NB4 (cell line): ENCODE measurements at regions not wholly inside any gene's neighbourhood (a gene's known extent, or its start where the extent isn't known, plus 50 kb on each side); places are given as distances from the start of the nearest gene placed in this dataset.

Source experiments
- DNase-seq: peaks from one replicate; pipeline ENCODE4 v3.0.0; 2010; ENCODE audit warnings: low read depth
- H3K4me3 ChIP-seq: one replicate; pipeline ENCODE4 v1.5.1; 2011; ENCODE audit warnings: mild to moderate bottlenecking, low read depth, low read length, moderate library complexity
- MYC ChIP-seq: IDR thresholded peaks from 2 replicates; pipeline ENCODE4 v1.6.1; 2011; ENCODE audit warnings: low read depth, low read length
- POLR2A ChIP-seq: IDR thresholded peaks from 2 replicates; pipeline ENCODE4 v1.6.1; 2011; ENCODE audit warnings: mild to moderate bottlenecking; ENCODE audit not compliant: insufficient read length; ENCODE audit errors: extremely low read depth
- TF ChIP-seq, protein P1 (sequence below): IDR thresholded peaks from one replicate; pipeline ENCODE4 v1.5.1; 2012; ENCODE audit warnings: low read depth, low read length
- TF ChIP-seq, protein P2 (sequence below): IDR thresholded peaks from 2 replicates; pipeline ENCODE4 v1.6.1; 2011; ENCODE audit warnings: low read depth, low read length

DNA sequence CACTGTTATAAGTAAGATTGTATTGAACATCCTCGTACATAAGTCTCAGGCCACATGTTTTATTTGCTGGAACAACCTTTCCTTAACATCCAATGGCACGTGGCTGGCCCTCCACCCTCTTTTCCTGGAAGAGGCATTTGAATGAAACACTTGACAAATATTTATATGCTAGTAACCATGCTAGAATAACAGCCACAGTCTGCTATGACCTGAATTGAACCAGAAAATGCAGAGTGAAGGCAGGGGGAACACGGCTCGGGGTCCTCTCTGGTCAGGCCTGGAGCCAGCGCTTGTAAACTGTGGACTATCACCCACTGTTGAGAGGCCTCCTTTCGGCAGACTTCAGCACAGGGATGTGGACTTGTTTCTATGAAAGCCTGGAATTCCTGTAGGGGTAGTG lies 198.2 kb upstream of the COPS8 start:
- DNase-seq, result no peak
- TF ChIP-seq, protein P1, sequence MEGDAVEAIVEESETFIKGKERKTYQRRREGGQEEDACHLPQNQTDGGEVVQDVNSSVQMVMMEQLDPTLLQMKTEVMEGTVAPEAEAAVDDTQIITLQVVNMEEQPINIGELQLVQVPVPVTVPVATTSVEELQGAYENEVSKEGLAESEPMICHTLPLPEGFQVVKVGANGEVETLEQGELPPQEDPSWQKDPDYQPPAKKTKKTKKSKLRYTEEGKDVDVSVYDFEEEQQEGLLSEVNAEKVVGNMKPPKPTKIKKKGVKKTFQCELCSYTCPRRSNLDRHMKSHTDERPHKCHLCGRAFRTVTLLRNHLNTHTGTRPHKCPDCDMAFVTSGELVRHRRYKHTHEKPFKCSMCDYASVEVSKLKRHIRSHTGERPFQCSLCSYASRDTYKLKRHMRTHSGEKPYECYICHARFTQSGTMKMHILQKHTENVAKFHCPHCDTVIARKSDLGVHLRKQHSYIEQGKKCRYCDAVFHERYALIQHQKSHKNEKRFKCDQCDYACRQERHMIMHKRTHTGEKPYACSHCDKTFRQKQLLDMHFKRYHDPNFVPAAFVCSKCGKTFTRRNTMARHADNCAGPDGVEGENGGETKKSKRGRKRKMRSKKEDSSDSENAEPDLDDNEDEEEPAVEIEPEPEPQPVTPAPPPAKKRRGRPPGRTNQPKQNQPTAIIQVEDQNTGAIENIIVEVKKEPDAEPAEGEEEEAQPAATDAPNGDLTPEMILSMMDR, result no peak
- TF ChIP-seq MYC, result no peak
- TF ChIP-seq, protein P2, sequence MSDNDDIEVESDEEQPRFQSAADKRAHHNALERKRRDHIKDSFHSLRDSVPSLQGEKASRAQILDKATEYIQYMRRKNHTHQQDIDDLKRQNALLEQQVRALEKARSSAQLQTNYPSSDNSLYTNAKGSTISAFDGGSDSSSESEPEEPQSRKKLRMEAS, result no peak
- no peak for TF ChIP-seq POLR2A
- H3K4me3 ChIP-seq, result no peak overlapping the region

- TF ChIP-seq POLR2A (no peak), MYC (no peak)
- TF ChIP-seq, protein P1, result no peak
- TF ChIP-seq, protein P2, result no peak
- no peak overlapping the region for H3K4me3 ChIP-seq
- DNase-seq, result no peak
Measured at GRCh38 chr2:236887953-236888793, 197.5 kb upstream of the COPS8 start.

DNA sequence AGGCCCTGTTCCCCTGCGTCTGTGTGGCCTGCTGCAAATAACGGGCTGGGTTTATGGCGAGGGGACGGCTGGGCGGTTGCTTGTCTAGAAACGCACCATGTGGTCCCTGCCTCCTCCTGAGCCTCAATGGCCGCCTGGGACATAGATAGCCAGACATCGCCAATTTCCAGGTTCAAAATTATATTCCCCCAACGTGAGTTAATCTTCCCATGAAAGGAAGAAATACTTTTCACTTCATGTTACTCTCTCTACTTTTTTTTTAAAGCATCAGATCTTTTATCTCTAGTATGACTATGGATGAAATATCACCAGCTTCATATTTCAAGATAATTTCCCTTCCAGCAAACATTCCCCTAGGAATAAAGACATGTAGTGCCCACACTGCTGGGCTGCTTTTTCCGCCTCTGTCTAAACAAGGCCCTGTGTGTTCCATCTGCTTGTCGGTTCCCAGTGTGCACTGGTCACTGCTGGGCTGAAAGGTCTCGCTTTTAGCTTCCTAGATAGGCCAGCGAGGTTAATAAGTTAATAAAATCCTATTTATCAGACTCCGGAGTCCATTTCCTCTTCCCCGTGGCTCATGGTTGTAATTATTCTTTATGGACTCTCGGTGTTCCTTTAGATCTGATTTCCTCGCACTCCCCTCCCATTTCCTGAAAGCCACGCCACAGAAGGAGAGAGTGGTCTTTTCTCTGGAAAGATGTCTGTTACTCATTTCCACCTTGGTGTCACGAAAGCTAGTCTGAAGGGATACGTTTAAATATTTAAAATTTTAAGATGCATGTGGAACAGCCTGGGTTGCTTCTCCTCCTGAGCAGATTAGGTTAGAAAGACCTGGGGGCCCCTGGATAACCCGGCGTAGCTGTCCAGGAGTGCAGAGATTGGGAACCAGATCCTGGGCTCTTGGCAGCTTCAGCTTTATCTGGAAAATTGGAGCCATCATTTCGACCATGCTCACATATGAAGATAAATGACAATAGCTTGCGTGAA lies 196.6 kb upstream of the COPS8 start:
- H3K4me3 ChIP-seq, result no peak overlapping the region
- TF ChIP-seq MYC, result no peak
- TF ChIP-seq, protein P2, result no peak
- TF ChIP-seq, protein P1, result no peak
- TF ChIP-seq POLR2A, result no peak
- no peak for DNase-seq

DNA sequence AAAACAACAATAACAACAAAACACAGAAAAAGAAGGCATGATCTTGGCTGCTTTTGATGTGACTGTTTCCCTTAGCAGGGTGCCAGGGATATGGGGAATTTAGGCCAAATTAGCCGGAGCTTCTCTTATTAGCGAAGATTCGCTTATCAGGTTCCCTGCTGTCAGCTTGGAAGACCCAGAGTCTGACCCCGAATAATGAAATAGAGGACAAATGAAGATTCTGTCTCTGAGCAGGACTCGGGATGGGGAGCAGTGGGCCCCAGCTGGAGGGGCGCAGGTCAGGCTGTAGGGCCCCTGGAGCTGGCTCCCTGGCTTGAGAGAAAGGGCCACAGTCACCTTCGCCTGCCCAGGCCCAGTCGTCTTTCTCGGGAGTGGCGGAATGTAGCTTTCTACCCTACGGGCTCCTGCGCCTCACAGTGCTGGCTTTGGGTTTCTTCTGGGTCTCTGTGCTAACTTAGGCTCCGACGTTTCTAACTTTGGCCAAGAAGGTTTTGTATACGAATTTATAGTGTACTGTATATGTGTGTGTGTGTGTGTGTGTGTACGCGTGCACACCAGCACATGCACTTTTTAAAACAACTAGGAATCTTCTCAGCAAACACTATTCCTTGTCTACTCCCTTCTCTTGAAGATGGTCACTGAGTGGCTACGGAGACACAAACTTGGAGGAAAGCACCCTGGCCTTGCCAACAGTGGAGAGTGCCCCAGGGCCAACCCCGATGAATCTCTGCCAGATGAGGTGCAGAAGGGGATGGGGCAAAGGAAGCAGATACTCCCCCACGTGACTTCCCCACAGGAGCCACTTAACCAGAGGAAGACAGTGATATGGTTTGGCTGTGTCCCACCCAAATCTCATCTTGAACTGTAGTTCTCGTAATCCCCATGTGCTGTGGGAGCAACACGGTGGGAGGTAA lies 195.6 kb upstream of the COPS8 start:
- DNase-seq, result no peak
- TF ChIP-seq, protein P2, result no peak
- TF ChIP-seq POLR2A (no peak), MYC (no peak)
- TF ChIP-seq, protein P1, result no peak
- H3K4me3 ChIP-seq, result no peak overlapping the region

DNA sequence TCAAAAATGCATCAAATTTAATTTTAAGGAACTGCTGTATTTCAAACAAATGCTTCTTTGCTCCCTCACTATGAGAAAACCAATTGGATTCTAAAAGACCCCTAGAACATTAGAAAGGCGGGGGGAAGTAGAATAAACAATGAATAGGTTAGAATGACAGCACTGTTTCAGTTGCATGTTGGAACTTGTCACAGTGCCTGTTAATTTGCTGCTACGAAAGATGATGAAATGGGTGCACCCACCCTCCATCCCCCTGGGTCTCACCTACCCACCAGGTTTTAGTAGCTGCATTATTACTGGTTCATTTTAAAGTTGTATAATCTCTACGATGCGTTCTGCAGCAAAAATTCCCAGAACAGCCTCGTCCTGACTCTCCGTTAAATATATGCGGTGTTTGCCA lies 193.0 kb upstream of the COPS8 start:
- no peak overlapping the region for H3K4me3 ChIP-seq
- TF ChIP-seq, protein P2, result no peak
- TF ChIP-seq POLR2A (no peak), MYC (no peak)
- TF ChIP-seq, protein P1, result no peak
- no peak for DNase-seq
